Activated gamma-delta T cell treated with anti-CD3 and anti-CD28 coated beads, Interleukin-2, amount 50 U/mL, for 16 hours (primary cell): ENCODE measurements at regions not wholly inside any gene's neighbourhood (a gene's known extent, or its start where the extent isn't known, plus 50 kb on each side); places are given as distances from the start of the nearest gene placed in this dataset.
"Not testable (repeated sequence)": the region's sequence is repeated elsewhere in the genome, so short reads cannot be mapped to it uniquely, and the experiment has no call there.

Experiments
- DNase-seq: peaks from one replicate; pipeline ENCODE4 v3.0.0-alpha.2; 2020; ENCODE audit warnings: low read depth

- no peak for DNase-seq
Observed at GRCh38 chr22:22374163-22374562, 129.6 kb downstream of the VPREB1 start.

GRCh38 chr22:22374579-22374978 lies 130.0 kb downstream of the VPREB1 start:
- DNase-seq, result no peak

- DNase-seq, result no peak
Observed at GRCh38 chr22:22375576-22376351, 131.2 kb downstream of the VPREB1 start.

GRCh38 chr22:22376352-22376706 lies 131.7 kb downstream of the VPREB1 start:
- DNase-seq, result no peak

- not testable (repeated sequence) for DNase-seq
Observed at GRCh38 chr22:22376884-22377283, 131.7 kb downstream of the ZNF280B start.

- no peak for DNase-seq
Observed at GRCh38 chr22:22377335-22377734, 131.2 kb downstream of the ZNF280B start.

GRCh38 chr22:22378446-22379415 lies 129.8 kb downstream of the ZNF280B start:
- DNase-seq, result no peak

GRCh38 chr22:22380098-22381030 lies 128.2 kb downstream of the ZNF280B start:
- no peak for DNase-seq

- DNase-seq, result not testable (repeated sequence)
Observed at GRCh38 chr22:22381292-22381691, 127.2 kb downstream of the ZNF280B start.

GRCh38 chr22:22384267-22384666 lies 124.3 kb downstream of the ZNF280B start:
- DNase-seq, result no peak

GRCh38 chr22:22384668-22385244 lies 123.8 kb downstream of the ZNF280B start:
- no peak for DNase-seq

- no peak for DNase-seq
Observed at GRCh38 chr22:22386602-22387385, 121.7 kb downstream of the ZNF280B start.

GRCh38 chr22:22387386-22387736 lies 121.2 kb downstream of the ZNF280B start:
- DNase-seq, result no peak

GRCh38 chr22:22388090-22388489 lies 120.5 kb downstream of the ZNF280B start:
- no peak for DNase-seq

- no peak for DNase-seq
Observed at GRCh38 chr22:22388494-22388893, 120.0 kb downstream of the ZNF280B start.

- no peak for DNase-seq
Observed at GRCh38 chr22:22389467-22389866, 119.1 kb downstream of the ZNF280B start.

GRCh38 chr22:22390989-22391388 lies 117.6 kb downstream of the ZNF280B start:
- no peak for DNase-seq

- DNase-seq, result no peak
Observed at GRCh38 chr22:22391543-22391942, 117.0 kb downstream of the ZNF280B start.

- no peak for DNase-seq
Observed at GRCh38 chr22:22392131-22392530, 116.4 kb downstream of the ZNF280B start.

- DNase-seq, result no peak
Observed at GRCh38 chr22:22394591-22394990, 114.0 kb downstream of the ZNF280B start.

GRCh38 chr22:22395245-22395644 lies 113.3 kb downstream of the ZNF280B start:
- DNase-seq, result no peak
